A204.1 (cell line): ENCODE measurements at regions not wholly inside any gene's neighbourhood (a gene's known extent, or its start where the extent isn't known, plus 50 kb on each side); places are given as distances from the start of the nearest gene placed in this dataset.
"Not testable (repeated sequence)": the region's sequence is repeated elsewhere in the genome, so short reads cannot be mapped to it uniquely, and the experiment has no call there.

Source experiments
- FAIRE-seq: peaks from 2 replicates; lab custom pipeline; 2012; peaks lifted over from hg19 to GRCh38; lab: Jason Lieb, UNC

DNA sequence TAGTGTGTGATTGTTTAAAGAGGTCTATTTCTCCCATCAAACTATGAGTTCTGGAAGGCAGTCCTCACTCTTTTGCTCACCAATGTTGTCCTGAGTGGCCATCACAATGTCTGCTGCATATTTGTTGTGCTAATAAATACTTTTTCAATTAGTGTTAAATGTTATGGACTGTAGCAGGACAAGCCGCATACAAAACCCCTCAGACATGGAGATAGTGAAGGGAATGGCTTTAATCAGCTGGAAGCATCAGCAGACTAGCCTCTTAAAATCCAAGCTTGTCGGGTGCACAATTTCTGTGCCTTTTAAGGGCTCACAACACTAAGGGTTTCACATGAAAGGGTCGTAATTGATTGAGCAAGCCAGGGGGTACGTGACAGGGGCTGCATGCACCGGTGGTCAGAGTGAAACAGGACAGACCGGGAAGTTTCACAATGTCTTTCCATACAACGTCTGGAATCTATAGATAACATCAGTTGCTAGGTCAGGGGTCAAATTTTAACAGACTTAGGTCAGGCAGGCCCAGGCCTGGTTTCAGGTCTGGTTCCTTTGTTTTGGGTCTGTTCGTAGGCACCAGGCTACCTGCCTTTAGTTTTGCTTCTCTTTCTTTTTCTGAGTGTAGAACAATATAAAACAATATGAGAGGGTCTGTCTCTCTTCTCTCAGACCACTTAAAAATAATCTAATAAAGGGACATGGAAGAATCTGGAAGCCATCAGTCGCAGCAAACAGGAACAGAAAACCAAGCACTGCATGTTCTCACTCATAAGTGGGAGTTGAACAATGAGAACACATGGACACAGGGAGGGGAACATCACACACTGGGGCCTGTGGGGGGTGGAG lies 327.6 kb upstream of the HTR1E start:
- no peak for FAIRE-seq

GRCh38 chr6:86603364-86603763 lies 334.0 kb upstream of the HTR1E start:
- not testable (repeated sequence) for FAIRE-seq

DNA sequence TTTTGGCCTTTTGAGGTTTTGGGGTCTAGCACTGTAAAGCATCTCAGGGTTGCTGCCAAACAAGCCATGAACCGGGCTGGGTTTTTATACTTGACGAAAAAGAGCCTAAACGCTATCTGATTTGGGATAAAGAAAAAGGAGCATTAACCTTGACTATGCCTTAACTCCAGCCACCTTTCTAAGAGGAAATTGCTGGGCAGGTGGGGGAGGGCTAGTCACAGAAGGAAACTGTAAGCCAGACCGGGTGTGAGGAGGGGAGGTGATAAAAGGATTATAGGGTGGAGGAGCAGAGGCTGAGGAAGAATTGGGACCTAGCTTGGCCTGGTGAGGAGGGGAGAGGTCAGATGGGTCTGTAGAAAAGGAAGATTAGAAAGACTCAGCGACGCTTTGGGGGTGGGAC lies 335.2 kb upstream of the HTR1E start:
- FAIRE-seq, result not testable (repeated sequence)

GRCh38 chr6:86598969-86599368 lies 338.4 kb upstream of the HTR1E start:
- FAIRE-seq, result not testable (repeated sequence)

DNA sequence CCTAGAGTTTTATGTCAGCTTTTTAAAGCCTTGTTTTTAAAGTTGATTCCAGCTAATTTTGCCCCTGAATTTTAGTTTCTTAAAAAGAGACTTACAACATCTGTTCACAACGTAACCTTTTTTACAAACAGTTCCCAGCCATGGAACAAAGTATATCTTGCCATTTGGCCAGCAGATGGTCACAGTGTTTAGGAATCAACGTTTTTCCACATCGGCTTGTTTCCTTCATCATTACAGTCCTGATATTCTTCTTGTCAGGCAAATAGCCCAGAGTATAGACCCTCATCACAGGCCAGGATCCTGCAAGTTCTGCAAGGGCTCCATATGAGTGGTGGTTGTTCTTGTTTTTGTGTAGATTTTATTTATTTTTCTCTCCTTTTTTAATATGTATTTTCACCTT lies 341.7 kb upstream of the HTR1E start:
- no peak for FAIRE-seq

DNA sequence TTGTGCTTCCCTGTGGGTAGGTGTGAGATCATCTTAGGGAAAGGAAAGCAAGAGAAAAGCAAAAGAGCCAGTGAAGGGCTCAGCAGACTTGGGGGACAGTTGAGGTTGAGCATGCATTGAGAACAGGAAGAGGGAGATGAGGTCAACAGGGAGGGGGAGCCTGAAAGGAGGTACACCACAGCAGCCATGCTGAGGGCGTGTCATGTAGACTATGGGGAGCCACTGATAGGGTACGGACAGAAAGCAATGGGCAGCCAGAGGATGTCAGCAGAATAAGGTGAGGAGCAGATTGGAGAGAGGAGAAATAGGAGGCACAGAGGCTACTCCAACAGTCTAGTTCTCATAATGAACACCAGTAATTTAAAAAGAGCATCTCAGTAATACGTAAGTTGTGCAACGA lies 351.1 kb upstream of the HTR1E start:
- no peak for FAIRE-seq

GRCh38 chr6:86581833-86582232 lies 355.5 kb upstream of the HTR1E start:
- FAIRE-seq, result no peak

DNA sequence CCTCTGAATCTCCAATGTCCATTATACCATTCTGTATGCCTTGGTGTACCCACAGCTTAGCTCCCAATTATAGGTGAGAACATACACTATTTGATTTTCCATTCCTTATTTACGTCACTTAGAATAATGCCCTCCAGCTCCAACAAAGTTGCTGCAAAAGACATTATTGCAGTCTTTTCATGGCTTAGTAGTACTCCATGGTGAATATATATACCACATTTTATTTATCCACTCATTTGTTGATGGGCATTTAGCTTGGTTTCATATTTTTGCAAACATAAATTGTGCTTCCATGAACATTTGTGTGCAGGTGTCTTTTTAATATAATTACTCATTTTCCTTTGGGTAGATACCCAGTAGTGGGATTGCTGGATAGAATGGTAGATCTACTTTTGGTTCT lies 374.1 kb upstream of the HTR1E start:
- FAIRE-seq, result no peak

DNA sequence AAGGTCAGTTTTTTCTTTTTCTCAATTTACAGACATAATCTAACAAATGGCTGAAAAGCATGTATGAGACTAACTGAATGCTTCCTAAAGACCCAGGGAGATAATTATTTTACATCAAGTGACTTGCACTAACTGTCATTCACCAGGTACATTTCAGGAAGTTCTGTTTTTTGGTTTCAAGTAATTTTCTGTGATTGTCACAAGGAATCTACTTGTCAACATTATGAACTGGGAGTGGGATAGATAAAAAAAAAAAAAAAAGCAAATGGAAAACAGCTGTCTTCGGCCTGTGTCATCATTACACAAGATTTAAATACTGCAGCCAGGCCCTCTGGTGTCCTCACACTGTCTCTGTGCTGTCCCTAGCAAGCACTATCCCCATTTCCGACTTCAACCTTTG lies 379.0 kb upstream of the HTR1E start:
- no peak for FAIRE-seq

DNA sequence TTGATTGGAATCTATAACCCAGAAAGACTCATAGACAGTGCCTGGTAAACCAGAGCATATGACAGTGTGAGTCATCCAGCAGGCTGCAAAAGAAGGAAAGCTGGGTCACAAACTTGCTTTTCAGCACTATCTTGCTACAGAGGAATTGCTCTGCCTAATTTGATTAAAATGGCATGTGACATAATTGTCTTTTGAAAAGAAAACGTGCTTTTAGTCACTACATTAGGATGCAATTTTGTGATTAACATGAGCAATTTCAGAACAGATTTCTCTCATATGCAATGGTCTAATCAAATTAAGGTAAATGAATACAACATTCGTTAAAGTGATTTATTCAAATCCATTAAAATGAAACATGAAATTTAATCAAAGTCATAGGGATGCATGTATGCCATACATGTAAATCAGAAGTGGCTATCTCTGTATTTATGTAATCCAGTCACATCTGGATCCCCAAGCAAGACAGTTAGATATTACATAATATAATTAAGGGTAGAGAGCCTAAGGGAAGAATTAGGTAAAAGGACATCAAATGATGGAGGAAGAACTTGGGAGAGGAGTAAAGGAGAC lies 400.0 kb upstream of the HTR1E start:
- FAIRE-seq, result no peak

- no peak for FAIRE-seq
Observed at GRCh38 chr6:86536121-86536520, 401.2 kb upstream of the HTR1E start.

GRCh38 chr6:86535100-86535499 lies 402.2 kb upstream of the HTR1E start:
- FAIRE-seq, result no peak

DNA sequence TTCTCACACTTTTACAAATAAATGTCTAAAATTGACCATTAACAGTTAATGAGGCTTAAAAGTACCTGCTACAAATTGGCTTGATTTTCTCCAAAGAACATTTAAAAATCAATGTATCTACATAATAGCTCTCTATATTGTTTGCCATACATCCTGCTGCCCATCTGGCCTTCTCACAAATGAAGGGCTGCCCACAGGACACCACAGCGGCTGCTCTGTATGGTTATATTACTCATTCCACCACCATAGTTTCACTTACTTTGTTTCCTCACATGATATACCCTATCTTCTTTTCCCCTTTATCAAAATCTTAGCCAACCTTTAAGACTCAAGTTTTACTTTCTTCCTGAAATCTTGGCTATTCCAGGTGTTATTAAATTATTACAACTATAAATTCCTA lies 407.7 kb upstream of the HTR1E start:
- no peak for FAIRE-seq

DNA sequence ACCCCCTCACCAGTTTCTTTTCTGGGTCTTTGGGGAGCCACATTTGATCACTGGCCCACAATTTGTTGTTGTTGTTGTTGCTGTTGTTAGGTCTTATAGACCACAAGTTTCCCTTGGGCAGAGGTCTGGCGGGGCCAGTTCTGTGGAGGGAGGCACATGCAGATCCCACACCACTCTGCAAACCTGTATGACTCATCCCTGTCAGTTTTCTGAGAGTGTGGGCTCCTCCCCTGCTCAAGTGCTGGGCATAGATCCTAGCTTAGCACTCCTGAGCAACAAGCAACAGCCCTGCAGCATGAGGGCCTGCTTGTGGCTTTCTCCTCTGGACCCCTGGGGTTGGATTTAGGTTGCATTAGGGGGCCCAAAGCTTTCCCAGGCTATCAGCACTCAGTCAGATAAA lies 411.1 kb upstream of the HTR1E start:
- FAIRE-seq, result no peak

- FAIRE-seq, result no peak
Observed at GRCh38 chr6:86516087-86516486, 421.2 kb upstream of the HTR1E start.

DNA sequence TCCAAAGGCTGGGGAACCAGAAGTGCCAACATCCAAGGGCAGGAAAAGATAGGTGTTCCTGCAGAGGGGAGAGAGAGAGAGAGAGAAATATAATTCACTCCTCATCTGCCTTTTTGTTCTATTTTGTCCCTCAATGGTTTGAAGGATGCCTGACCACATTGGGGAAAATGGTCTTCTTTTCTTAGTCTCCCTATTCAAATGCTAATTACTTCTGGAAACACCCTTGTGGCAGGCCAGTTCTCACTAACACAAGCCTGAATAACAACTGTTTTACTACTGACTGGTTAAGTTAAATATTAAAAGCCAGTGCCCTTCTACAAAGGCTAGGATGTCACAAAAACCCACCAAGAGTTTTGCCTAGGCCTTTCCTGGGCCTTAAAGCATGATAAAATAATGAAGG lies 425.4 kb upstream of the HTR1E start:
- no peak for FAIRE-seq

GRCh38 chr6:86508230-86508629 lies 429.1 kb upstream of the HTR1E start:
- no peak for FAIRE-seq

- no peak for FAIRE-seq
Observed at GRCh38 chr6:86502497-86502896, 434.8 kb upstream of the HTR1E start.

DNA sequence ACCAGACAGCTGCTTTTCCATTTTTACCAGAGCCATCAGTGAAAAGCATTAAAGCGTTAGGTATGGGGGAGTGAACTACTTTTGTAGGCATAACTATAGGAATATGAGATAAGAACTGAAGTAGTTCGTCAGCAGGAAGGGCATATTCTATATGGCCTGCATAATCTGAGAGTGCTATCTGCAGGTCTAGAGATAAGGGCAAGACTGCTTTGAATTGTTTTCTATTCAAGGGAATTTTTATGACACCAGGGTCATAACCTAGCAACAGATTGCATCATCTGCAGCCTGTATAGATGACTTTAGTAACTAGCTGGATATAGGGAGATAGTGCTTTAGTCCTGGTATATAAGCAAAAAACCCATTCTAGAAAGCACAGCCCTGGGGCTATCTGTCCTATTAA lies 437.3 kb upstream of the HTR1E start:
- FAIRE-seq, result no peak

DNA sequence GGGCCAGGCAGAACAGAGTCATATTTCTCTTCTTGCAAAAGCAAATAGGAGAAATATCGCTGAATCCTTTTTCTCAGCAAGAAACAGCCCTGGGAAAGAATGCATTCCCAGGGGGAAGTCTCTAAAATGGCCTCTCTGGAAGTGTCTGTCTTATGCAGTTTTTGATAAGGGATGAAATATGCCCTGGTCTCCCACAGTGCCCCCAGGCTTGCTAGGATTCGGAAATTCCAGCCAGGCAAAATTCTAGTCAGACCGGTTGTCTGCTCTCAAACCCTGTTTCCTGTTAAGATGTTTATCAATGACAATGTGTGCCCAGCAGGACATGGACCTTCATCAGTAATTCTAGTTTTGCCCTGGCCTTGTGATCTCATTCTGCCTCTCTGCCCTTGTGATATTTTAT lies 448.3 kb upstream of the HTR1E start:
- not testable (repeated sequence) for FAIRE-seq

DNA sequence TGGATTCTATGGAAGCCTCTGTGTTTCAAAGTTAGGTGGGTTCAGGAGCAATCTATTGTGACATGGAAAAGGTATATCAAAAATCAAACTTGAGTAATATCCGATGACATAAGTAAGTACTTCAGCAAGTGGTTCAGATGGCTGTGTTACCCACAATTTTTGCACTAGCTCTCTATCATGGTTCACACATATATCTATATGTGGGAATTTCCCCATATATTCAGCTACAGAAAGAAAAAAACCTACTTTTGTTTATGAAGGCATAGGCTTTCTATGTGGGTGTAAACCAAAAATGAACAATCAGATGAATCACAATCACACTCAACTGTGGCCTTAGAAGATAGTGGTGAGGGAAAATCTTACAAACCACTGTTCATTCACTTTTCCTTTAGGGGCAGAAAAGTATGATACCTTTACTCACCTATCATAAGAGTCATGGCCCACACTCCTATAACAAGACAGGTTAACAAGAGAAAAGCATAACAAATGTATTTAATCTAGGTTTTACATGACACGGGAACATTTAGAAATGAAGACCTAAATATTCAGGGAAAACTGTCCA lies 449.6 kb upstream of the HTR1E start:
- no peak for FAIRE-seq

DNA sequence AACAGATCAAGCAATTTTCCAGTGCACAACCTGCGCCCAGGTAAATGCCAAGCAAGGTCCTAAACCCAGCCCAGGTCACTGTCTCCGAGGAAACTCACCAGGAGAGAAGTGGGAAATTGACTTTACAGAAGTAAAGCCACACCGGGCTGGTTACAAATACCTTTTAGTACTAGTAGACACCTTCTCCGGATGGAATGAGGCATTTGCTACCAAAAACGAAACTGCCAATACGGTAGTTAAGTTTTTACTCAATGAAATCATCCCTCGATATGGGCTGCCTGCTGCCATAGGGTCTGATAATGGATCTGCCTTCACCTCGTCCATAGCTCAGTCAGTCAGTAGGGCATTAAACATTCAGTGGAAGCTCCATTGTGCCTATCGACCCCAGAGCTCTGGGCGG lies 459.0 kb upstream of the HTR1E start:
- FAIRE-seq, result not testable (repeated sequence)

DNA sequence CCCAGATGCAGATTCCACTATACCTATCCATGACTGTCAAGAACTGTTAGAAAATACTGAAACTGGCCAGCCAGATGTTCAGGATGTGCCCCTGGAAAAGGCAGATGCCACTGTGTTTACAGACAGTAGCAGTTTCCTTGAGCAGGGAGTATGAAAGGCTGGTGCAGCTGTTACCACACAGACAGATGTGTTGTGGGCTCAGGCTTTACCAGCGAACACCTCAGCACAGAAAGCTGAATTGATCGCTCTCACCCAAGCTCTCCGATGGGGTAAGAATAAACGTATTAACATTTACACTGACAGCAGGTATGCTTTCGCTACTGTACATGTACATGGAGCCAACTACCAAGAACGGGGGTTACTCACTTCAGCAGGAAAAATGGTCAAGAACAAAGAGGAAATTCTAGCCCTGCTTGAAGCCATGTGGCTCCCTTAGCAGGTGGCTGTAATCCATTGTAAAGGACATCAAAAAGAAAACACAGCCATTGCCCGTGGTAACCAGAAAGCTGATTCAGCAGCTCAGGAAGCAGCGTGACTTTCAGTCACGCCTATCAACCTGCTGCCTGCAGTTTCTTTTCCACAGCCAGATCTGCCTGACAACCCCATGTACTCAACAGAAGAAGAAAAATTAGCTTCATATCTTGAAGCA lies 459.7 kb upstream of the HTR1E start:
- no peak for FAIRE-seq
